ENCODE measurements at regions not wholly inside any gene's neighbourhood (a gene's known extent, or its start where the extent isn't known, plus 50 kb on each side); places are given as distances from the start of the nearest gene placed in this dataset.

GRCh38 chr1:58352476-58353092, 193.9 kb downstream of the OMA1 start:
- Histone ChIP-seq H3K36me3 (no peaks in the 10 kb centered on the region), H3K9me3 (ENCODE audit: severe bottlenecking) (peaks cover 2% of the 10 kb centered on the region)
- TF ChIP-seq CTCF (IDR thresholded peaks at IDR 0.05; ENCODE audit: low read depth, low read length): no peak

GRCh38 chr1:58346036-58346355, 200.5 kb downstream of the OMA1 start:
- no peak overlapping the region for H3K4me3 ChIP-seq (ENCODE audit: low read depth, low read length)
- H3K27ac ChIP-seq: no peak overlapping the region
- no peak for DNase-seq
- H3K27me3 ChIP-seq (ENCODE audit: insufficient read depth, low read depth, severe bottlenecking): no peaks in the 10 kb centered on the region
- peaks cover 2% of the 10 kb centered on the region for H3K9me3 ChIP-seq (ENCODE audit: severe bottlenecking)
- no peak for TF ChIP-seq CTCF (IDR thresholded peaks at IDR 0.05; ENCODE audit: low read depth, low read length)
- H3K36me3 ChIP-seq: no peaks in the 10 kb centered on the region

More at GRCh38 chr1:58352476-58353092, 193.9 kb downstream of the OMA1 start:
- DNase-seq: no peak
- no peak overlapping the region for H3K27ac ChIP-seq
- no peaks in the 10 kb centered on the region for H3K27me3 ChIP-seq (ENCODE audit: insufficient read depth, low read depth, severe bottlenecking)
- no peak overlapping the region for H3K4me3 ChIP-seq (ENCODE audit: low read depth, low read length)

GRCh38 chr1:58345215-58346035, 201.1 kb downstream of the OMA1 start:
- TF ChIP-seq CTCF (IDR thresholded peaks at IDR 0.05; ENCODE audit: low read depth, low read length): no peak
- Histone ChIP-seq H3K4me3 (ENCODE audit: low read depth, low read length) (no peak overlapping the region), H3K27me3 (ENCODE audit: insufficient read depth, low read depth, severe bottlenecking) (no peaks in the 10 kb centered on the region), H3K9me3 (ENCODE audit: severe bottlenecking) (peaks cover 2% of the 10 kb centered on the region), H3K27ac (no peak overlapping the region), H3K36me3 (no peaks in the 10 kb centered on the region)
- DNase-seq: no peak

GRCh38 chr1:58340185-58340584, 206.3 kb downstream of the OMA1 start:
- TF ChIP-seq CTCF (IDR thresholded peaks at IDR 0.05; ENCODE audit: low read depth, low read length): no peak
- no peak for DNase-seq
- Histone ChIP-seq H3K9me3 (ENCODE audit: severe bottlenecking) (no peaks in the 10 kb centered on the region), H3K27ac (no peak overlapping the region), H3K27me3 (ENCODE audit: insufficient read depth, low read depth, severe bottlenecking) (no peaks in the 10 kb centered on the region), H3K36me3 (no peaks in the 10 kb centered on the region), H3K4me3 (ENCODE audit: low read depth, low read length) (no peak overlapping the region)

GRCh38 chr1:58338081-58338480, 208.4 kb downstream of the OMA1 start:
- no peaks in the 10 kb centered on the region for H3K36me3 ChIP-seq
- H3K27ac ChIP-seq: no peak overlapping the region
- no peaks in the 10 kb centered on the region for H3K9me3 ChIP-seq (ENCODE audit: severe bottlenecking)
- no peaks in the 10 kb centered on the region for H3K27me3 ChIP-seq (ENCODE audit: insufficient read depth, low read depth, severe bottlenecking)
- no peak overlapping the region for H3K4me3 ChIP-seq (ENCODE audit: low read depth, low read length)
- no peak for TF ChIP-seq CTCF (IDR thresholded peaks at IDR 0.05; ENCODE audit: low read depth, low read length)
- no peak for DNase-seq
